ENCODE measurements at regions not wholly inside any gene's neighbourhood (a gene's known extent, or its start where the extent isn't known, plus 50 kb on each side); places are given as distances from the start of the nearest gene placed in this dataset.

GRCh38 chr4:123990310-123990870 is 593.8 kb downstream of the SPRY1 start:
- FAIRE-seq, result no peak
- H3K9me3 ChIP-seq, result no peaks in the 10 kb centered on the region
- intact Hi-C loops (cut with DNase I), result no loop called here
- ATAC-seq, result no peak
- H3K36me3 ChIP-seq, result no peaks in the 10 kb centered on the region
- H3K27me3 ChIP-seq, result no peaks in the 10 kb centered on the region
- TF ChIP-seq, protein P1, sequence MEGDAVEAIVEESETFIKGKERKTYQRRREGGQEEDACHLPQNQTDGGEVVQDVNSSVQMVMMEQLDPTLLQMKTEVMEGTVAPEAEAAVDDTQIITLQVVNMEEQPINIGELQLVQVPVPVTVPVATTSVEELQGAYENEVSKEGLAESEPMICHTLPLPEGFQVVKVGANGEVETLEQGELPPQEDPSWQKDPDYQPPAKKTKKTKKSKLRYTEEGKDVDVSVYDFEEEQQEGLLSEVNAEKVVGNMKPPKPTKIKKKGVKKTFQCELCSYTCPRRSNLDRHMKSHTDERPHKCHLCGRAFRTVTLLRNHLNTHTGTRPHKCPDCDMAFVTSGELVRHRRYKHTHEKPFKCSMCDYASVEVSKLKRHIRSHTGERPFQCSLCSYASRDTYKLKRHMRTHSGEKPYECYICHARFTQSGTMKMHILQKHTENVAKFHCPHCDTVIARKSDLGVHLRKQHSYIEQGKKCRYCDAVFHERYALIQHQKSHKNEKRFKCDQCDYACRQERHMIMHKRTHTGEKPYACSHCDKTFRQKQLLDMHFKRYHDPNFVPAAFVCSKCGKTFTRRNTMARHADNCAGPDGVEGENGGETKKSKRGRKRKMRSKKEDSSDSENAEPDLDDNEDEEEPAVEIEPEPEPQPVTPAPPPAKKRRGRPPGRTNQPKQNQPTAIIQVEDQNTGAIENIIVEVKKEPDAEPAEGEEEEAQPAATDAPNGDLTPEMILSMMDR (IDR thresholded peaks at IDR 0.05), result no peak
- no peak overlapping the region for H3K4me3 ChIP-seq
- H3K4me1 ChIP-seq, result no peaks in the 10 kb centered on the region
- WGBS, 2 donors, result 64 to 65% methylated on average over 2 of the region's 2 CpGs
- H3K27ac ChIP-seq, result no peak overlapping the region
- DNase-seq, result no peak

DNA sequence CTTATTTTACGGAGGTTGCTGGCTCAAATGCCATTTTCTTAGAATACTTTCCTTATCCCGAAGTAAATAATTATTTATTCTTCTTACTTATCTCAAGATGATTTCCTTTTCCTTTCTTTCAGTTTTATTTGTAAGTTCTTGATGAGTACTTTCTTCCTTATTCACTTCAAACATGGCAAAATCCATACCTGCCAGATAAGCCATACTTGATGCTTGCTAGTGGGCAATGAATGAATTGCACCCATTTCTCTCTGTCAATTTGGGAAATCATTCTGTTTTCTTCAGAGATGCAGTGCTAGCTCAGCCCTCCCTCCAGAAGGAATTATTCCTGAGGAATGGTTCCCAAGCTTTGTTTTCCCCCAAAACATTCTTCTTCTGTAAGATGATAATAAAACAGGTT is 598.3 kb downstream of the SPRY1 start:
- Histone ChIP-seq H3K9me3 (no peaks in the 10 kb centered on the region), H3K27ac (no peak overlapping the region), H3K36me3 (no peaks in the 10 kb centered on the region), H3K4me3 (no peak overlapping the region), H3K4me1 (no peaks in the 10 kb centered on the region), H3K27me3 (no peaks in the 10 kb centered on the region)
- ATAC-seq, result no peak
- DNase-seq, result no peak
- FAIRE-seq, result no peak
- intact Hi-C loops (cut with DNase I), result no loop called here
- WGBS, 2 donors, result 82 to 93% methylated on average over 2 of the region's 2 CpGs
- TF ChIP-seq, protein P1 (IDR thresholded peaks at IDR 0.05), result no peak

DNA sequence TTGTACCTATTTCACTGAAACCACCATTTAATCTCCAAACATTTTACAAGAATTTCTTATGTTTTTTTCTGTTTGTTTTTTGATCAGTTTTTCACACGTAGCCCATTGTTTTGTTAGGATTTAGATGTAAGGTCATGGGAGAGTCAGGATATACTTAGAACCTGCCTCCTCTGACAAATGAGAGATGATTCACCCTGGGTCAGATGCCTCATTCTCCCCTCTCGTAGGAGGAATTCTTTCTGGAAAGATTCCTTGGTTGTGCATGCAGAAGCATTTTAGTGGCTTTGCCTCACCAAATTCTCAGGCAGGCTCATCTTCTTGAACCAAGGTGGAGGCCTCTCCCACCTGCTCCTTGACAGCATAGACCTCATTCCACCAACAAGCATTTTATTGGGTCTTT is 599.3 kb downstream of the SPRY1 start:
- DNase-seq, result no peak
- no peaks in the 10 kb centered on the region for H3K36me3 ChIP-seq
- H3K27me3 ChIP-seq, result no peaks in the 10 kb centered on the region
- TF ChIP-seq, protein P1 (IDR thresholded peaks at IDR 0.05), result no peak
- 40 to 54% methylated on average over 2 of the region's 2 CpGs for WGBS, 2 donors
- H3K9me3 ChIP-seq, result no peaks in the 10 kb centered on the region
- no peak overlapping the region for H3K4me3 ChIP-seq
- intact Hi-C loops (cut with DNase I), result no loop called here
- H3K27ac ChIP-seq, result no peak overlapping the region
- no peaks in the 10 kb centered on the region for H3K4me1 ChIP-seq
- no peak for ATAC-seq
- no peak for FAIRE-seq

GRCh38 chr4:123996718-123997510 is 600.3 kb downstream of the SPRY1 start:
- Histone ChIP-seq H3K4me3 (no peak overlapping the region), H3K27ac (no peak overlapping the region), H3K36me3 (no peaks in the 10 kb centered on the region), H3K27me3 (no peaks in the 10 kb centered on the region), H3K4me1 (no peaks in the 10 kb centered on the region), H3K9me3 (no peaks in the 10 kb centered on the region)
- 35 to 53% methylated on average over 3 of the region's 3 CpGs for WGBS, 2 donors
- DNase-seq (peak in 1 of 6 donors; percentile 33), ATAC-seq (peak in 1 of 4 donors; percentile 58), FAIRE-seq (no peak)
- intact Hi-C loops (cut with DNase I), result no loop called here
- TF ChIP-seq, protein P1 (IDR thresholded peaks at IDR 0.05), result no peak

Measured in pancreas (tissue), 10 donors.